DMS 273 (cell line): ENCODE measurements at regions not wholly inside any gene's neighbourhood (a gene's known extent, or its start where the extent isn't known, plus 50 kb on each side); places are given as distances from the start of the nearest gene placed in this dataset.

Experiments used
- DNase-seq: peaks from one replicate; lab custom pipeline; 2025; ENCODE audit not compliant: unreplicated experiment; lab: John Stamatoyannopoulos, UW

GRCh38 chr7:114130866-114131265 lies 212.1 kb upstream of the PPP1R3A start:
- DNase-seq = no peak

GRCh38 chr7:114128880-114129279 lies 210.1 kb upstream of the PPP1R3A start:
- no peak for DNase-seq

GRCh38 chr7:114126095-114126494 lies 207.3 kb upstream of the PPP1R3A start:
- no peak for DNase-seq

GRCh38 chr7:114112806-114113205 lies 194.0 kb upstream of the PPP1R3A start:
- no peak for DNase-seq

- no peak for DNase-seq
These were observed 191.9 kb upstream of the PPP1R3A start for GRCh38 chr7:114110666-114111065.

GRCh38 chr7:114109721-114110120 lies 190.9 kb upstream of the PPP1R3A start:
- peak; percentile 75 for DNase-seq

GRCh38 chr7:114109304-114109703 lies 190.5 kb upstream of the PPP1R3A start:
- no peak for DNase-seq

GRCh38 chr7:114108510-114108909 lies 189.7 kb upstream of the PPP1R3A start:
- DNase-seq = no peak

GRCh38 chr7:114107522-114107921 lies 188.7 kb upstream of the PPP1R3A start:
- peak; percentile 52 for DNase-seq

GRCh38 chr7:114104035-114104434 lies 185.2 kb upstream of the PPP1R3A start:
- DNase-seq = no peak

- DNase-seq = peak; percentile 11
These were observed 184.2 kb upstream of the PPP1R3A start for GRCh38 chr7:114102996-114103395.

GRCh38 chr7:114102131-114102530 lies 183.3 kb upstream of the PPP1R3A start:
- no peak for DNase-seq

- DNase-seq = peak; percentile 31
These were observed 182.0 kb upstream of the PPP1R3A start for GRCh38 chr7:114100810-114101209.

- DNase-seq = no peak
These were observed 180.5 kb upstream of the PPP1R3A start for GRCh38 chr7:114099337-114099736.

- DNase-seq = no peak
These were observed 177.1 kb upstream of the PPP1R3A start for GRCh38 chr7:114095885-114096284.

- no peak for DNase-seq
These were observed 169.7 kb upstream of the PPP1R3A start for GRCh38 chr7:114088470-114088940.

- DNase-seq = peak; percentile 78
These were observed 169.1 kb upstream of the PPP1R3A start for GRCh38 chr7:114087653-114088469.

- peak; percentile 81 for DNase-seq
These were observed 168.3 kb upstream of the PPP1R3A start for GRCh38 chr7:114086914-114087652.

GRCh38 chr7:114086537-114086913 lies 167.7 kb upstream of the PPP1R3A start:
- peak; percentile 81 for DNase-seq

GRCh38 chr7:114085592-114086501 lies 167.0 kb upstream of the PPP1R3A start:
- peak; percentile 99 for DNase-seq

GRCh38 chr7:114085313-114085591 lies 166.4 kb upstream of the PPP1R3A start:
- DNase-seq = no peak
